AG04450 (cell line): ENCODE measurements at regions not wholly inside any gene's neighbourhood (a gene's known extent, or its start where the extent isn't known, plus 50 kb on each side); places are given as distances from the start of the nearest gene placed in this dataset.

Source experiments
- CTCF ChIA-PET: fragments of 300-600, 350-600 bp; formaldehyde crosslinking; extraction: SDS; loops from one replicate; lab custom pipeline; 2022; ENCODE audit warnings: antibody characterized with exemption, inconsistent platforms; lab: Charles Lee
- POLR2A ChIA-PET: fragments of 350-600 bp; formaldehyde crosslinking; extraction: SDS; loops from one replicate; lab custom pipeline; 2021; ENCODE audit warnings: antibody characterized with exemption, inconsistent platforms; lab: Yijun Ruan, JAX
- DNase-seq: peaks from one replicate; pipeline ENCODE4 v3.0.0-alpha.2; 2011; ENCODE audit warnings: low read depth, low spot score
- H3K27ac ChIP-seq: one replicate; pipeline ENCODE4 v1.5.1; 2012; ENCODE audit warnings: low read depth, low read length, control low read depth
- H3K27me3 ChIP-seq: one replicate; pipeline ENCODE4 v1.6.0; 2012; ENCODE audit warnings: low read length; ENCODE audit not compliant: control insufficient read depth, insufficient read depth
- H3K4me3 ChIP-seq: 2 replicates; pipeline ENCODE4 v1.5.1; 2011; ENCODE audit warnings: mild to moderate bottlenecking, low read depth, low read length, control low read depth
- H3K9me3 ChIP-seq: 2 replicates; pipeline ENCODE4 v1.5.1; 2012; ENCODE audit warnings: low read length; ENCODE audit not compliant: control insufficient read depth, insufficient read depth
- TF ChIP-seq, protein P1 (sequence below): IDR thresholded peaks from 2 replicates; pipeline ENCODE4 v1.5.1; 2011; ENCODE audit warnings: low read depth, low read length, control low read depth, inconsistent platforms

DNA sequence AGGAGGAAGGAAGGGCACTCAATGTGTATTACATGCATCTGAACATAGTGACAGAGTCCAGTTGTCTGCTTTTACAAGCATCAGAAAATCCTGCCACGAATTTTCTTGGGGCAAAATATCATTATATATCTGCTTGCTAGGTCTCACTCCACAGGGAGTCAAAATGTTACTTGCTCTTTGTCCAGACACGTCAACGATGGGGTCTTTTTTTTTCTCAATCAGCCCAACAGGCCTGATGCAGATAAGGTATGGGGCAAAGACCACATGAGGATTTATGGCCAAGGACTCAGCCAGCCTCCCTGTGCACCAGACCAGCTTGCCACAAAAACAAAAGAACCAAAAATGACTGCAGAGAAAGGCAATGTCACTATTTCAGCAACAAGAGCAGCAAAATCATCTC, 323.4 kb upstream of the PKDCC start:
- POLR2A ChIA-PET = no interaction called here
- Histone ChIP-seq H3K4me3 (no peak overlapping the region), H3K27me3 (peaks cover 2% of the 10 kb centered on the region), H3K27ac (no peak overlapping the region), H3K9me3 (no peaks in the 10 kb centered on the region)
- TF ChIP-seq, protein P1, sequence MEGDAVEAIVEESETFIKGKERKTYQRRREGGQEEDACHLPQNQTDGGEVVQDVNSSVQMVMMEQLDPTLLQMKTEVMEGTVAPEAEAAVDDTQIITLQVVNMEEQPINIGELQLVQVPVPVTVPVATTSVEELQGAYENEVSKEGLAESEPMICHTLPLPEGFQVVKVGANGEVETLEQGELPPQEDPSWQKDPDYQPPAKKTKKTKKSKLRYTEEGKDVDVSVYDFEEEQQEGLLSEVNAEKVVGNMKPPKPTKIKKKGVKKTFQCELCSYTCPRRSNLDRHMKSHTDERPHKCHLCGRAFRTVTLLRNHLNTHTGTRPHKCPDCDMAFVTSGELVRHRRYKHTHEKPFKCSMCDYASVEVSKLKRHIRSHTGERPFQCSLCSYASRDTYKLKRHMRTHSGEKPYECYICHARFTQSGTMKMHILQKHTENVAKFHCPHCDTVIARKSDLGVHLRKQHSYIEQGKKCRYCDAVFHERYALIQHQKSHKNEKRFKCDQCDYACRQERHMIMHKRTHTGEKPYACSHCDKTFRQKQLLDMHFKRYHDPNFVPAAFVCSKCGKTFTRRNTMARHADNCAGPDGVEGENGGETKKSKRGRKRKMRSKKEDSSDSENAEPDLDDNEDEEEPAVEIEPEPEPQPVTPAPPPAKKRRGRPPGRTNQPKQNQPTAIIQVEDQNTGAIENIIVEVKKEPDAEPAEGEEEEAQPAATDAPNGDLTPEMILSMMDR = no peak
- CTCF ChIA-PET = no interaction called here
- DNase-seq = no peak

DNA sequence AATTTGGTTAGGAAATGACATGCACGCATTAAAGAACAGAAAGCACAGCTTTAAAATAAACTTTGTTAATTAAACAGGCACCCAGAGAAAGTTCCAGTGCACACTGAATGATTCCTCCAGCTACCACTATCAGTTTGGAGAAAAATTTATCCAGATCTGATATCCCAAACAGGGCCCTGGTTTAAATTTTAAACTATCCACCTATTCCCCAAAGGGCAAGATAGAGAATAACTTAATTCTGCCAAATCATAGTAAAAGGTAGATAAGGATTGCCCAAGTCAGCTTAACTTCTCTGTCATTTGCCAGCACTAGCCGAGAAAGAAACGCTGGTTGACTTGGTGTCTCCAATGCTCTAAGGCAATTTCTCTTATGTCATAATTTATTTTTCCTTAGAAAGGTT, 321.9 kb upstream of the PKDCC start:
- CTCF ChIA-PET = no interaction called here
- H3K27me3 ChIP-seq = peaks cover 2% of the 10 kb centered on the region
- POLR2A ChIA-PET = no interaction called here

DNA sequence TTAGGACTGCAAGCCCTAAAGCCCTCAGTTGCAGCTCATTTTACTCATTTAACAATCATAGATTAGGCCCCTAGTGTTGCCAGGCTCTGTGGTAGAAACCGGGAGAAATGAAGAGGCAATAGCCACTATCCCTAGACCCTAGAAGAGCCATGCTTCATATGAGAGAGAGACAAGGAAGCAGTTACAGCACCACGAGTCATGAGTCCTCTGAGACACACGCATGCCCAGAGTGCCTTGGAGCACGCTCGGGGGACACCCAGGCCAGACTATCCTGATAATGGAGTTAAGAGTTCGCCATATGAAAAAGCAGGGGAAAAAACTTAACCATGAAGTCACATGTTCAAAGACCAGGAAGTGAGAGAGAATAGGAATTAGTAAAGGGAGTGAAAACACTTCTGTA, 321.5 kb upstream of the PKDCC start:
- ChIA-PET CTCF (no interaction called here), POLR2A (no interaction called here)

More for the DNA sequence above, 321.9 kb upstream of the PKDCC start:
- Histone ChIP-seq H3K27ac (no peak overlapping the region), H3K4me3 (no peak overlapping the region), H3K9me3 (no peaks in the 10 kb centered on the region)
- TF ChIP-seq, protein P1 = no peak
- DNase-seq = no peak

DNA sequence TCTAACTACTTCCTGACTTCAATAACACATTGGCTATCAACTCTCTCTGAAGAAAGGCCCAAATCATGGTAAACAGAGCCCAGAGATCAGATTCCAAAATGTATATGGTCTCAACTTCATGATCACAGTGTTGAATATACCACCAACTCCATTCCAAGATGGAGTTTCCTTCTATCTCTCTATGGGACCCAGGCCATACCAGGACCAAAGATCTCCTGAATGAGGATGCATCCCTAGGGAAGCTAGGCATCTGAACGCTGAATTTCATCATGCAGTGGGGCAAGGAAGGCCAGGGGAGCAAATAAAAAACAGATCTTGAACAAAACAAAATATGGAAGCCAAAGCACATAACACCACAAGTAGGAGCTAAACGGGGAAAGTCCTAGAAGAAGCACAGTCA, 320.7 kb upstream of the PKDCC start:
- TF ChIP-seq, protein P1 = no peak
- Histone ChIP-seq H3K4me3 (no peak overlapping the region), H3K9me3 (no peaks in the 10 kb centered on the region), H3K27ac (no peak overlapping the region), H3K27me3 (peaks cover 2% of the 10 kb centered on the region)
- ChIA-PET POLR2A (no interaction called here), CTCF (no interaction called here)
- DNase-seq = no peak

More for the DNA sequence above, 321.5 kb upstream of the PKDCC start:
- DNase-seq = no peak
- TF ChIP-seq, protein P1 = no peak
- peaks cover 2% of the 10 kb centered on the region for H3K27me3 ChIP-seq
- no peak overlapping the region for H3K4me3 ChIP-seq
- no peaks in the 10 kb centered on the region for H3K9me3 ChIP-seq
- no peak overlapping the region for H3K27ac ChIP-seq

DNA sequence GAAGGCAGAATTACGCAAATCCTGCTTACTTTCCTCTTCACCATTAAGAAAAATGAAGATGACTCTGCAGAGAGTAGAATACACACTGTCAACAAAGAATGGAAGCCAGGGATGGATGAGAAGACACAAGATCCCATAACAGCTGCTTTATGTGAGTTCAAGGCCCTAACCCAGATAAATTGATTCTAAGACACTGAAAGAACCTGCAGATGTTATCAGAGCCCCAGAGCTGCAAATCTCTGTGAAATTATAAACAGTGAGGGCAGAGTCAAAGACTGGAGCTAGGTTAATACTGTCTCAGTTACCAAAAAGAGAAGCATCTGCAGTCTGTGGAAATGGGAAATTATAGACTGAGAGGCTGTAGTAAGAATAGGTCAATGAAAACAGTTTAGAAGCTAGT, 320.1 kb upstream of the PKDCC start:
- TF ChIP-seq, protein P1 = no peak
- ChIA-PET CTCF (no interaction called here), POLR2A (no interaction called here)
- Histone ChIP-seq H3K4me3 (no peak overlapping the region), H3K27me3 (peaks cover 2% of the 10 kb centered on the region), H3K9me3 (no peaks in the 10 kb centered on the region), H3K27ac (no peak overlapping the region)
- DNase-seq = no peak
